Calu3 (cell line): ENCODE measurements at regions not wholly inside any gene's neighbourhood (a gene's known extent, or its start where the extent isn't known, plus 50 kb on each side); places are given as distances from the start of the nearest gene placed in this dataset.

Experiments
- BruUV-seq: library from RNA; stranded (reverse); fragments of 400-500 nt; replicated peaks from 2 replicates; lab custom pipeline; 2021; lab: Mats Ljungman, UMichigan
- CTCF ChIA-PET: fragments of 300-600 bp; sonication (Branson Sonifier 250); formaldehyde crosslinking; loops from one replicate; lab custom pipeline; 2022; ENCODE audit warnings: antibody characterized with exemption; lab: Charles Lee
- DNase-seq: peaks from one replicate; pipeline ENCODE4 v3.0.0; 2022
- H3K27ac Mint-ChIP-seq: one replicate; pipeline ENCODE4 v1.8.0; 2022; ENCODE audit warnings: mixed read lengths; ENCODE audit not compliant: unreplicated experiment
- H3K27me3 Mint-ChIP-seq: one replicate; pipeline ENCODE4 v1.8.0; 2022; ENCODE audit warnings: mixed read lengths; ENCODE audit not compliant: unreplicated experiment
- H3K36me3 Mint-ChIP-seq: one replicate; pipeline ENCODE4 v1.8.0; 2022; ENCODE audit warnings: mild to moderate bottlenecking, moderate library complexity, mixed read lengths; ENCODE audit not compliant: insufficient read depth, unreplicated experiment
- H3K4me1 Mint-ChIP-seq: one replicate; pipeline ENCODE4 v1.8.0; 2022; ENCODE audit warnings: mild to moderate bottlenecking, low read depth, mixed read lengths; ENCODE audit not compliant: unreplicated experiment
- H3K4me3 Mint-ChIP-seq: one replicate; pipeline ENCODE4 v1.8.0; 2022; ENCODE audit warnings: mild to moderate bottlenecking, low read depth, moderate library complexity, mixed read lengths; ENCODE audit not compliant: unreplicated experiment
- H3K9me3 Mint-ChIP-seq: one replicate; pipeline ENCODE4 v1.8.0; 2022; ENCODE audit warnings: low read depth, mixed read lengths; ENCODE audit not compliant: unreplicated experiment
- intact Hi-C: fragments of 100-400 bp; cut with micrococcal nuclease; formaldehyde crosslinking; loops from one replicate; pipeline ENCODE4 v1.10.0; 2022; ENCODE audit not compliant: unreplicated experiment
- TF ChIP-seq, protein P1 (sequence below): fragments of 200-600 bp; IDR thresholded peaks from one replicate; pipeline ENCODE4 v1.8.0; 2022; ENCODE audit warnings: antibody characterized with exemption; ENCODE audit not compliant: unreplicated experiment

GRCh38 chr4:66298569-66298968, 628.3 kb upstream of the EPHA5 start:
- BruUV-seq = no TSS peak
- H3K36me3 Mint-ChIP-seq = no peaks in the 10 kb centered on the region
- H3K4me3 Mint-ChIP-seq = no peak overlapping the region
- TF ChIP-seq, protein P1, sequence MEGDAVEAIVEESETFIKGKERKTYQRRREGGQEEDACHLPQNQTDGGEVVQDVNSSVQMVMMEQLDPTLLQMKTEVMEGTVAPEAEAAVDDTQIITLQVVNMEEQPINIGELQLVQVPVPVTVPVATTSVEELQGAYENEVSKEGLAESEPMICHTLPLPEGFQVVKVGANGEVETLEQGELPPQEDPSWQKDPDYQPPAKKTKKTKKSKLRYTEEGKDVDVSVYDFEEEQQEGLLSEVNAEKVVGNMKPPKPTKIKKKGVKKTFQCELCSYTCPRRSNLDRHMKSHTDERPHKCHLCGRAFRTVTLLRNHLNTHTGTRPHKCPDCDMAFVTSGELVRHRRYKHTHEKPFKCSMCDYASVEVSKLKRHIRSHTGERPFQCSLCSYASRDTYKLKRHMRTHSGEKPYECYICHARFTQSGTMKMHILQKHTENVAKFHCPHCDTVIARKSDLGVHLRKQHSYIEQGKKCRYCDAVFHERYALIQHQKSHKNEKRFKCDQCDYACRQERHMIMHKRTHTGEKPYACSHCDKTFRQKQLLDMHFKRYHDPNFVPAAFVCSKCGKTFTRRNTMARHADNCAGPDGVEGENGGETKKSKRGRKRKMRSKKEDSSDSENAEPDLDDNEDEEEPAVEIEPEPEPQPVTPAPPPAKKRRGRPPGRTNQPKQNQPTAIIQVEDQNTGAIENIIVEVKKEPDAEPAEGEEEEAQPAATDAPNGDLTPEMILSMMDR = no peak
- no peak for DNase-seq
- CTCF ChIA-PET = no interaction called here
- peaks cover 2% of the 10 kb centered on the region for H3K9me3 Mint-ChIP-seq
- no peak overlapping the region for H3K27ac Mint-ChIP-seq
- intact Hi-C loops = no loop called here
- no peaks in the 10 kb centered on the region for H3K4me1 Mint-ChIP-seq
- no peaks in the 10 kb centered on the region for H3K27me3 Mint-ChIP-seq

- Mint-ChIP-seq H3K9me3 (peaks cover 2% of the 10 kb centered on the region), H3K4me3 (no peak overlapping the region), H3K27me3 (no peaks in the 10 kb centered on the region), H3K27ac (no peak overlapping the region), H3K36me3 (no peaks in the 10 kb centered on the region), H3K4me1 (no peaks in the 10 kb centered on the region)
- TF ChIP-seq, protein P1 = no peak
- intact Hi-C loops = no loop called here
- no TSS peak for BruUV-seq
- CTCF ChIA-PET = interaction anchor here (0.6 kb wide), 1 partner anchor 774 kb away, joined by 4 read pairs; no protein-coding TSS in a partner anchor
- DNase-seq = no peak
Measured at GRCh38 chr4:66297703-66298102, 627.4 kb upstream of the EPHA5 start.

GRCh38 chr4:66294638-66295037, 624.3 kb upstream of the EPHA5 start:
- Mint-ChIP-seq H3K27ac (no peak overlapping the region), H3K9me3 (peaks cover 2% of the 10 kb centered on the region), H3K4me1 (no peaks in the 10 kb centered on the region), H3K27me3 (no peaks in the 10 kb centered on the region), H3K36me3 (no peaks in the 10 kb centered on the region), H3K4me3 (no peak overlapping the region)
- CTCF ChIA-PET = no interaction called here
- no peak for DNase-seq
- TF ChIP-seq, protein P1 = no peak
- no TSS peak for BruUV-seq
- intact Hi-C loops = no loop called here

GRCh38 chr4:66284991-66285451, 614.7 kb upstream of the EPHA5 start:
- no peak for DNase-seq
- Mint-ChIP-seq H3K27ac (no peak overlapping the region), H3K36me3 (no peaks in the 10 kb centered on the region), H3K4me1 (no peaks in the 10 kb centered on the region), H3K27me3 (no peaks in the 10 kb centered on the region), H3K4me3 (no peak overlapping the region), H3K9me3 (no peaks in the 10 kb centered on the region)
- intact Hi-C loops = no loop called here
- CTCF ChIA-PET = interaction anchor here (0.7 kb wide), 1 partner anchor 301 kb away, joined by 3 read pairs; no protein-coding TSS in a partner anchor
- TF ChIP-seq, protein P1 = no peak
- no TSS peak for BruUV-seq
